ENCODE measurements at regions not wholly inside any gene's neighbourhood (a gene's known extent, or its start where the extent isn't known, plus 50 kb on each side); places are given as distances from the start of the nearest gene placed in this dataset.

DNA sequence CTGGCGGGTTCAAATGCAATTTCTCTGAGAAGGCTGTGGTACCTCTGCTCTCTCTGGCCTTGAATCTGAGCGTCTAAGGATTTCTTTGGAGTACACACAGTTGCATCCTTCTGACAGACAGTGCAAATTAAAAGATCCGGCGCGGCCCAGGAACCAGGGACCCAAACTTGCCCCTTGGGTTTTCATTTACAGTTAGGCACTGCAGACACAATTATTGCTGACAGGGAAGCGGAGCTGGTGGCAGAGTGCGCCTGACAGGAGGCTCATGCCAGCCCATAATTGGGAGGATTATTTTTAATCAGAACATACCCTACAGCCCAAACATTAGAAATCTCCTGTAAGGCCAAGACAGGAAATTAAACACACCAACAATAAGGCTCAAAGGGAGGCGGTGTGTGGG is 1023.4 kb upstream of the RBFOX1 start:
- peak overlapping the region; percentile 51 for H3K27ac Mint-ChIP-seq
- Histone ChIP-seq H4K20me1 (replicated peaks; ENCODE audit: insufficient read depth) (no peaks in the 10 kb centered on the region), H3K27ac (ENCODE audit: low read depth) (peak overlapping the region; percentile 83; the same call in 1 of the 2 replicates), H3K4me3 (no peak overlapping the region), H3K36me3 (ENCODE audit: insufficient read depth) (no peaks in the 10 kb centered on the region), H3K9me2 (ENCODE audit: insufficient read depth) (no peaks in the 10 kb centered on the region), H2AFZ (no peak overlapping the region), H3F3A (replicated peaks; ENCODE audit: low read depth) (no peaks in the 10 kb centered on the region), H3K27me3 (ENCODE audit: insufficient read depth) (no peaks in the 10 kb centered on the region), H3K4me2 (no peak overlapping the region), H3K79me2 (replicated peaks; ENCODE audit: insufficient read depth) (no peaks in the 10 kb centered on the region), H3K4me1 (ENCODE audit: insufficient read depth) (peaks cover 13% of the 10 kb centered on the region)
- peaks cover 6% of the 10 kb centered on the region for H3K27me3 Mint-ChIP-seq (ENCODE audit: insufficient read depth, low read depth, poor library complexity)
- peaks cover 24% of the 10 kb centered on the region for H3K4me1 Mint-ChIP-seq
- DNase-seq (ENCODE audit: low spot score) (no peak), ATAC-seq (no peak)
- no peaks in the 10 kb centered on the region for H3K9me3 Mint-ChIP-seq
- TF ChIP-seq ZNF331 (CRISPR knock-in tag; IDR thresholded peaks at IDR 0.05; ENCODE audit: low read depth) (no peak), EZH2phosphoT487 (IDR thresholded peaks at IDR 0.05; ENCODE audit: unreplicated experiment) (no peak), POLR2AphosphoS5 (IDR thresholded peaks at IDR 0.05; ENCODE audit: low read depth) (no peak), REST (IDR thresholded peaks at IDR 0.05; ENCODE audit: unreplicated experiment) (no peak), CREB1 (CRISPR knock-in tag; IDR thresholded peaks at IDR 0.05; ENCODE audit: low read depth) (no peak), JUNB (IDR thresholded peaks at IDR 0.05; ENCODE audit: unreplicated experiment) (no peak), EZH2 (IDR thresholded peaks at IDR 0.05; ENCODE audit: low read depth, unreplicated experiment) (no peak), STAT1 (IDR thresholded peaks at IDR 0.05; ENCODE audit: unreplicated experiment) (no peak), ZNF114 (CRISPR knock-in tag; IDR thresholded peaks at IDR 0.05) (no peak), NANOG (IDR thresholded peaks at IDR 0.05; ENCODE audit: borderline replicate concordance) (no peak), ETS1 (IDR thresholded peaks at IDR 0.05) (no peak)
- TF ChIP-seq, protein P1, sequence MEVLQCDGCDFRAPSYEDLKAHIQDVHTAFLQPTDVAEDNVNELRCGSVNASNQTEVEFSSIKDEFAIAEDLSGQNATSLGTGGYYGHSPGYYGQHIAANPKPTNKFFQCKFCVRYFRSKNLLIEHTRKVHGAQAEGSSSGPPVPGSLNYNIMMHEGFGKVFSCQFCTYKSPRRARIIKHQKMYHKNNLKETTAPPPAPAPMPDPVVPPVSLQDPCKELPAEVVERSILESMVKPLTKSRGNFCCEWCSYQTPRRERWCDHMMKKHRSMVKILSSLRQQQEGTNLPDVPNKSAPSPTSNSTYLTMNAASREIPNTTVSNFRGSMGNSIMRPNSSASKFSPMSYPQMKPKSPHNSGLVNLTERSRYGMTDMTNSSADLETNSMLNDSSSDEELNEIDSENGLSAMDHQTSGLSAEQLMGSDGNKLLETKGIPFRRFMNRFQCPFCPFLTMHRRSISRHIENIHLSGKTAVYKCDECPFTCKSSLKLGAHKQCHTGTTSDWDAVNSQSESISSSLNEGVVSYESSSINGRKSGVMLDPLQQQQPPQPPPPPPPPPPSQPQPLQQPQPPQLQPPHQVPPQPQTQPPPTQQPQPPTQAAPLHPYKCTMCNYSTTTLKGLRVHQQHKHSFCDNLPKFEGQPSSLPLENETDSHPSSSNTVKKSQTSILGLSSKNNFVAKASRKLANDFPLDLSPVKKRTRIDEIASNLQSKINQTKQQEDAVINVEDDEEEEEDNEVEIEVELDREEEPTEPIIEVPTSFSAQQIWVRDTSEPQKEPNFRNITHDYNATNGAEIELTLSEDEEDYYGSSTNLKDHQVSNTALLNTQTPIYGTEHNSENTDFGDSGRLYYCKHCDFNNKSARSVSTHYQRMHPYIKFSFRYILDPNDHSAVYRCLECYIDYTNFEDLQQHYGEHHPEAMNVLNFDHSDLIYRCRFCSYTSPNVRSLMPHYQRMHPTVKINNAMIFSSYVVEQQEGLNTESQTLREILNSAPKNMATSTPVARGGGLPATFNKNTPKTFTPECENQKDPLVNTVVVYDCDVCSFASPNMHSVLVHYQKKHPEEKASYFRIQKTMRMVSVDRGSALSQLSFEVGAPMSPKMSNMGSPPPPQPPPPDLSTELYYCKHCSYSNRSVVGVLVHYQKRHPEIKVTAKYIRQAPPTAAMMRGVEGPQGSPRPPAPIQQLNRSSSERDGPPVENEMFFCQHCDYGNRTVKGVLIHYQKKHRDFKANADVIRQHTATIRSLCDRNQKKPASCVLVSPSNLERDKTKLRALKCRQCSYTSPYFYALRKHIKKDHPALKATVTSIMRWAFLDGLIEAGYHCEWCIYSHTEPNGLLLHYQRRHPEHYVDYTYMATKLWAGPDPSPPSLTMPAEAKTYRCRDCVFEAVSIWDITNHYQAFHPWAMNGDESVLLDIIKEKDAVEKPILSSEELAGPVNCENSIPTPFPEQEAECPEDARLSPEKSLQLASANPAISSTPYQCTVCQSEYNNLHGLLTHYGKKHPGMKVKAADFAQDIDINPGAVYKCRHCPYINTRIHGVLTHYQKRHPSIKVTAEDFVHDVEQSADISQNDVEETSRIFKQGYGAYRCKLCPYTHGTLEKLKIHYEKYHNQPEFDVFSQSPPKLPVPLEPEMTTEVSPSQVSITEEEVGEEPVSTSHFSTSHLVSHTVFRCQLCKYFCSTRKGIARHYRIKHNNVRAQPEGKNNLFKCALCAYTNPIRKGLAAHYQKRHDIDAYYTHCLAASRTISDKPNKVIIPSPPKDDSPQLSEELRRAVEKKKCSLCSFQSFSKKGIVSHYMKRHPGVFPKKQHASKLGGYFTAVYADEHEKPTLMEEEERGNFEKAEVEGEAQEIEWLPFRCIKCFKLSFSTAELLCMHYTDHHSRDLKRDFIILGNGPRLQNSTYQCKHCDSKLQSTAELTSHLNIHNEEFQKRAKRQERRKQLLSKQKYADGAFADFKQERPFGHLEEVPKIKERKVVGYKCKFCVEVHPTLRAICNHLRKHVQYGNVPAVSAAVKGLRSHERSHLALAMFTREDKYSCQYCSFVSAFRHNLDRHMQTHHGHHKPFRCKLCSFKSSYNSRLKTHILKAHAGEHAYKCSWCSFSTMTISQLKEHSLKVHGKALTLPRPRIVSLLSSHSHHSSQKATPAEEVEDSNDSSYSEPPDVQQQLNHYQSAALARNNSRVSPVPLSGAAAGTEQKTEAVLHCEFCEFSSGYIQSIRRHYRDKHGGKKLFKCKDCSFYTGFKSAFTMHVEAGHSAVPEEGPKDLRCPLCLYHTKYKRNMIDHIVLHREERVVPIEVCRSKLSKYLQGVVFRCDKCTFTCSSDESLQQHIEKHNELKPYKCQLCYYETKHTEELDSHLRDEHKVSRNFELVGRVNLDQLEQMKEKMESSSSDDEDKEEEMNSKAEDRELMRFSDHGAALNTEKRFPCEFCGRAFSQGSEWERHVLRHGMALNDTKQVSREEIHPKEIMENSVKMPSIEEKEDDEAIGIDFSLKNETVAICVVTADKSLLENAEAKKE (CRISPR knock-in tag; IDR thresholded peaks at IDR 0.05) = no peak
- TF ChIP-seq, protein P2, sequence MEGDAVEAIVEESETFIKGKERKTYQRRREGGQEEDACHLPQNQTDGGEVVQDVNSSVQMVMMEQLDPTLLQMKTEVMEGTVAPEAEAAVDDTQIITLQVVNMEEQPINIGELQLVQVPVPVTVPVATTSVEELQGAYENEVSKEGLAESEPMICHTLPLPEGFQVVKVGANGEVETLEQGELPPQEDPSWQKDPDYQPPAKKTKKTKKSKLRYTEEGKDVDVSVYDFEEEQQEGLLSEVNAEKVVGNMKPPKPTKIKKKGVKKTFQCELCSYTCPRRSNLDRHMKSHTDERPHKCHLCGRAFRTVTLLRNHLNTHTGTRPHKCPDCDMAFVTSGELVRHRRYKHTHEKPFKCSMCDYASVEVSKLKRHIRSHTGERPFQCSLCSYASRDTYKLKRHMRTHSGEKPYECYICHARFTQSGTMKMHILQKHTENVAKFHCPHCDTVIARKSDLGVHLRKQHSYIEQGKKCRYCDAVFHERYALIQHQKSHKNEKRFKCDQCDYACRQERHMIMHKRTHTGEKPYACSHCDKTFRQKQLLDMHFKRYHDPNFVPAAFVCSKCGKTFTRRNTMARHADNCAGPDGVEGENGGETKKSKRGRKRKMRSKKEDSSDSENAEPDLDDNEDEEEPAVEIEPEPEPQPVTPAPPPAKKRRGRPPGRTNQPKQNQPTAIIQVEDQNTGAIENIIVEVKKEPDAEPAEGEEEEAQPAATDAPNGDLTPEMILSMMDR (conservative IDR thresholded peaks at IDR 0.05; ENCODE audit: low read depth in 2 of 2) = no peak
- H3K4me3 Mint-ChIP-seq = no peak overlapping the region
- H3K36me3 Mint-ChIP-seq (ENCODE audit: low read depth) = no peaks in the 10 kb centered on the region; the same call in 2 of the 3 replicates
